ENCODE measurements at regions not wholly inside any gene's neighbourhood (a gene's known extent, or its start where the extent isn't known, plus 50 kb on each side); places are given as distances from the start of the nearest gene placed in this dataset.

DNA sequence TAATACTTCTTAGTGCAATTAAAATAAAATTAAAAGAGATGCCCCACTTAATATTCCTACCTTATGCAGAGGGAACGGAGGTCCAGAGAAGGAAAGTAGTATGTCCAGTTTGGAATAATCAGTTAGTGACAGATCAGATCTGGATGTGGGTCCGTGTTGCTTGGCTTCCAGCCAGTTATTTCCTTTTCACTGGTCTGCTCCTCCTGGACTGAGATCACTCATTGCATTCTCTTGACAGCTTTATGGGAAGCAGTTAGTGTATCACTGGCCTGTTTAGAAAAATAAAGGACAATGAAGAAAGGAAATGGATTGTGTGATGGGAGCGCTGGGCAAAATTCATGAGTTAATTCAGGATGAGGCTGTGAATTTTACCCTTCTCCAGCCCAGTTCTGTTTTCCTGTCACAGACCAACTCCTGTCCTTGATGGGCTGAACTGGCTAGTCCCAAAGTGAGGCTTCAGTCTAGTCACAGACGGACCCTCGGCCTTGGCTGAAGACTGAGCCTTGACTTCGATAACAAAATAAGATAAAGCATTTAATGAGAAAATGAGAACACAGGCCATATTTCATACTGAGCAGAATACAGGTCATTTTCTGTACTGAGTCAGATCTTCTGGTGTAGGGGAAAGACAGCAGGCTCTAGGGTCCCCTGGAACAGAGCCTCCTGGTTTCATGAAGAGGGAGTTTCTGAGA is 85.2 kb upstream of the TRABD2B start:
- Histone ChIP-seq H3K9me2 (ENCODE audit: insufficient read depth) (no peaks in the 10 kb centered on the region), H3K79me2 (ENCODE audit: low read depth) (no peaks in the 10 kb centered on the region), H3K9me3 (ENCODE audit: insufficient read depth, low read depth) (no peaks in the 10 kb centered on the region), H3K36me3 (ENCODE audit: low read depth) (no peaks in the 10 kb centered on the region), H4K20me1 (ENCODE audit: insufficient read depth) (no peaks in the 10 kb centered on the region), H3K4me3 (no peak overlapping the region), H3F3A (ENCODE audit: insufficient read depth, low read depth) (no peaks in the 10 kb centered on the region), H3K27ac (no peak overlapping the region), H3K27me3 (ENCODE audit: insufficient read depth, low read depth) (no peaks in the 10 kb centered on the region), H3K4me2 (no peak overlapping the region), H2AFZ (no peak overlapping the region), H3K4me1 (replicated peaks; ENCODE audit: insufficient read depth) (no peaks in the 10 kb centered on the region)
- intact Hi-C loops (cut with micrococcal nuclease; ENCODE audit: unreplicated experiment) = no loop called here
- BruUV-seq (replicated peaks) = no TSS peak
- CTCF ChIA-PET = no interaction called here
- no peak for DNase-seq
- TF ChIP-seq, protein P1, sequence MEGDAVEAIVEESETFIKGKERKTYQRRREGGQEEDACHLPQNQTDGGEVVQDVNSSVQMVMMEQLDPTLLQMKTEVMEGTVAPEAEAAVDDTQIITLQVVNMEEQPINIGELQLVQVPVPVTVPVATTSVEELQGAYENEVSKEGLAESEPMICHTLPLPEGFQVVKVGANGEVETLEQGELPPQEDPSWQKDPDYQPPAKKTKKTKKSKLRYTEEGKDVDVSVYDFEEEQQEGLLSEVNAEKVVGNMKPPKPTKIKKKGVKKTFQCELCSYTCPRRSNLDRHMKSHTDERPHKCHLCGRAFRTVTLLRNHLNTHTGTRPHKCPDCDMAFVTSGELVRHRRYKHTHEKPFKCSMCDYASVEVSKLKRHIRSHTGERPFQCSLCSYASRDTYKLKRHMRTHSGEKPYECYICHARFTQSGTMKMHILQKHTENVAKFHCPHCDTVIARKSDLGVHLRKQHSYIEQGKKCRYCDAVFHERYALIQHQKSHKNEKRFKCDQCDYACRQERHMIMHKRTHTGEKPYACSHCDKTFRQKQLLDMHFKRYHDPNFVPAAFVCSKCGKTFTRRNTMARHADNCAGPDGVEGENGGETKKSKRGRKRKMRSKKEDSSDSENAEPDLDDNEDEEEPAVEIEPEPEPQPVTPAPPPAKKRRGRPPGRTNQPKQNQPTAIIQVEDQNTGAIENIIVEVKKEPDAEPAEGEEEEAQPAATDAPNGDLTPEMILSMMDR (conservative IDR thresholded peaks at IDR 0.05) = no peak
- TF ChIP-seq EZH2 (IDR thresholded peaks at IDR 0.05; ENCODE audit: low read depth) = no peak
- POLR2A ChIA-PET (ENCODE audit: unreplicated experiment) = no interaction called here

- H2AFZ ChIP-seq = no peak overlapping the region
- no peaks in the 10 kb centered on the region for H3F3A ChIP-seq (ENCODE audit: insufficient read depth, low read depth)
- no peaks in the 10 kb centered on the region for H3K9me2 ChIP-seq (ENCODE audit: insufficient read depth)
- ChIA-PET CTCF (no interaction called here), POLR2A (ENCODE audit: unreplicated experiment) (no interaction called here)
- no peak overlapping the region for H3K27ac ChIP-seq
- no peaks in the 10 kb centered on the region for H3K36me3 ChIP-seq (ENCODE audit: low read depth)
- no peaks in the 10 kb centered on the region for H3K27me3 ChIP-seq (ENCODE audit: insufficient read depth, low read depth)
- TF ChIP-seq, protein P1 (conservative IDR thresholded peaks at IDR 0.05) = no peak
- H3K4me3 ChIP-seq = no peak overlapping the region
- H3K79me2 ChIP-seq (ENCODE audit: low read depth) = no peaks in the 10 kb centered on the region
- no peaks in the 10 kb centered on the region for H3K9me3 ChIP-seq (ENCODE audit: insufficient read depth, low read depth)
- H3K4me1 ChIP-seq (replicated peaks; ENCODE audit: insufficient read depth) = no peaks in the 10 kb centered on the region
- intact Hi-C loops (cut with micrococcal nuclease; ENCODE audit: unreplicated experiment) = no loop called here
- BruUV-seq (replicated peaks) = no TSS peak
- no peak overlapping the region for H3K4me2 ChIP-seq
- H4K20me1 ChIP-seq (ENCODE audit: insufficient read depth) = no peaks in the 10 kb centered on the region
- DNase-seq = no peak
These were observed 83.4 kb upstream of the TRABD2B start for GRCh38 chr1:48080331-48081255.

- no peaks in the 10 kb centered on the region for H3K36me3 ChIP-seq (ENCODE audit: low read depth)
- H2AFZ ChIP-seq = no peak overlapping the region
- no peaks in the 10 kb centered on the region for H3K79me2 ChIP-seq (ENCODE audit: low read depth)
- no TSS peak for BruUV-seq (replicated peaks)
- ChIA-PET POLR2A (ENCODE audit: unreplicated experiment) (no interaction called here), CTCF (no interaction called here)
- H3K4me3 ChIP-seq = no peak overlapping the region
- H4K20me1 ChIP-seq (ENCODE audit: insufficient read depth) = no peaks in the 10 kb centered on the region
- no peaks in the 10 kb centered on the region for H3K27me3 ChIP-seq (ENCODE audit: insufficient read depth, low read depth)
- H3F3A ChIP-seq (ENCODE audit: insufficient read depth, low read depth) = no peaks in the 10 kb centered on the region
- H3K4me2 ChIP-seq = no peak overlapping the region
- no peaks in the 10 kb centered on the region for H3K9me3 ChIP-seq (ENCODE audit: insufficient read depth, low read depth)
- H3K4me1 ChIP-seq (replicated peaks; ENCODE audit: insufficient read depth) = no peaks in the 10 kb centered on the region
- TF ChIP-seq, protein P1 (conservative IDR thresholded peaks at IDR 0.05) = no peak
- no peak for TF ChIP-seq EZH2 (IDR thresholded peaks at IDR 0.05; ENCODE audit: low read depth)
- no peaks in the 10 kb centered on the region for H3K9me2 ChIP-seq (ENCODE audit: insufficient read depth)
- H3K27ac ChIP-seq = no peak overlapping the region
- DNase-seq = no peak
- intact Hi-C loops (cut with micrococcal nuclease; ENCODE audit: unreplicated experiment) = no loop called here
These were observed 81.9 kb upstream of the TRABD2B start for GRCh38 chr1:48079096-48079495.
